HUES48 (cell line): ENCODE measurements at regions not wholly inside any gene's neighbourhood (a gene's known extent, or its start where the extent isn't known, plus 50 kb on each side); places are given as distances from the start of the nearest gene placed in this dataset.

ENCODE experiments used
- H3K27ac ChIP-seq: one replicate; pipeline ENCODE4 v1.7.0; 2013; ENCODE audit warnings: low read depth, low read length, inconsistent platforms
- H3K27me3 ChIP-seq: 2 replicates; pipeline ENCODE4 v1.6.1; 2013; ENCODE audit warnings: mild to moderate bottlenecking, low read length; ENCODE audit not compliant: control insufficient read depth, insufficient read depth
- H3K36me3 ChIP-seq: 2 replicates; pipeline ENCODE4 v1.6.1; 2013; ENCODE audit warnings: low read length; ENCODE audit not compliant: control insufficient read depth, insufficient read depth
- H3K4me1 ChIP-seq: 2 replicates; pipeline ENCODE4 v1.6.1; 2013; ENCODE audit warnings: mild to moderate bottlenecking, low read length; ENCODE audit not compliant: control insufficient read depth, insufficient read depth
- H3K4me3 ChIP-seq: 2 replicates; pipeline ENCODE4 v1.5.1; 2013; ENCODE audit warnings: mild to moderate bottlenecking, low read depth, low read length
- H3K9ac ChIP-seq: 2 replicates; pipeline ENCODE4 v1.6.1; 2013; ENCODE audit warnings: mild to moderate bottlenecking, low read depth, low read length, moderate library complexity
- H3K9me3 ChIP-seq: 2 replicates; pipeline ENCODE4 v1.6.1; 2013; ENCODE audit warnings: low read length; ENCODE audit not compliant: control insufficient read depth, insufficient read depth

- Histone ChIP-seq H3K4me3 (no peak overlapping the region), H3K27ac (no peak overlapping the region), H3K36me3 (no peaks in the 10 kb centered on the region), H3K9me3 (no peaks in the 10 kb centered on the region), H3K27me3 (peaks cover 10% of the 10 kb centered on the region), H3K9ac (no peak overlapping the region), H3K4me1 (no peaks in the 10 kb centered on the region)
Observed at GRCh38 chr1:175881246-175881976, 138.0 kb upstream of the TNR start.

- no peaks in the 10 kb centered on the region for H3K9me3 ChIP-seq
- H3K4me3 ChIP-seq = no peak overlapping the region
- H3K27me3 ChIP-seq = peaks cover 4% of the 10 kb centered on the region
- no peaks in the 10 kb centered on the region for H3K36me3 ChIP-seq
- H3K9ac ChIP-seq = no peak overlapping the region
- H3K27ac ChIP-seq = no peak overlapping the region
- H3K4me1 ChIP-seq = no peaks in the 10 kb centered on the region
Observed at GRCh38 chr1:175878775-175879174, 135.4 kb upstream of the TNR start.

GRCh38 chr1:175877939-175878737 is 134.7 kb upstream of the TNR start:
- H3K27ac ChIP-seq = no peak overlapping the region
- no peak overlapping the region for H3K4me3 ChIP-seq

GRCh38 chr1:175875556-175875955 is 132.2 kb upstream of the TNR start:
- no peaks in the 10 kb centered on the region for H3K36me3 ChIP-seq
- H3K4me3 ChIP-seq = no peak overlapping the region
- H3K9ac ChIP-seq = no peak overlapping the region
- no peaks in the 10 kb centered on the region; the same call in 1 of the 2 replicates for H3K27me3 ChIP-seq
- no peaks in the 10 kb centered on the region for H3K9me3 ChIP-seq
- H3K27ac ChIP-seq = no peak overlapping the region
- no peaks in the 10 kb centered on the region for H3K4me1 ChIP-seq

More at GRCh38 chr1:175877939-175878737, 134.7 kb upstream of the TNR start:
- H3K27me3 ChIP-seq = peaks cover 4% of the 10 kb centered on the region
- H3K36me3 ChIP-seq = no peaks in the 10 kb centered on the region
- no peaks in the 10 kb centered on the region for H3K9me3 ChIP-seq
- no peaks in the 10 kb centered on the region for H3K4me1 ChIP-seq
- no peak overlapping the region for H3K9ac ChIP-seq

- H3K36me3 ChIP-seq = no peaks in the 10 kb centered on the region
- H3K27me3 ChIP-seq = no peaks in the 10 kb centered on the region; the same call in 1 of the 2 replicates
- H3K27ac ChIP-seq = no peak overlapping the region
- no peaks in the 10 kb centered on the region for H3K4me1 ChIP-seq
- H3K4me3 ChIP-seq = no peak overlapping the region
- no peak overlapping the region for H3K9ac ChIP-seq
- H3K9me3 ChIP-seq = no peaks in the 10 kb centered on the region
Observed at GRCh38 chr1:175874081-175874480, 130.7 kb upstream of the TNR start.

GRCh38 chr1:175873290-175873935 is 130.0 kb upstream of the TNR start:
- Histone ChIP-seq H3K36me3 (no peaks in the 10 kb centered on the region), H3K27ac (no peak overlapping the region), H3K27me3 (no peaks in the 10 kb centered on the region; the same call in 1 of the 2 replicates), H3K4me1 (no peaks in the 10 kb centered on the region), H3K9me3 (no peaks in the 10 kb centered on the region), H3K4me3 (no peak overlapping the region), H3K9ac (no peak overlapping the region)

GRCh38 chr1:175872588-175872987 is 129.2 kb upstream of the TNR start:
- no peak overlapping the region for H3K27ac ChIP-seq
- no peaks in the 10 kb centered on the region for H3K4me1 ChIP-seq
- no peaks in the 10 kb centered on the region; the same call in 1 of the 2 replicates for H3K27me3 ChIP-seq
- no peaks in the 10 kb centered on the region for H3K9me3 ChIP-seq
- no peak overlapping the region for H3K9ac ChIP-seq
- no peaks in the 10 kb centered on the region for H3K36me3 ChIP-seq
- H3K4me3 ChIP-seq = no peak overlapping the region

GRCh38 chr1:175871647-175872046 is 128.3 kb upstream of the TNR start:
- H3K9me3 ChIP-seq = no peaks in the 10 kb centered on the region
- H3K4me3 ChIP-seq = no peak overlapping the region
- H3K9ac ChIP-seq = no peak overlapping the region
- H3K27me3 ChIP-seq = no peaks in the 10 kb centered on the region; the same call in 1 of the 2 replicates
- H3K27ac ChIP-seq = no peak overlapping the region
- H3K4me1 ChIP-seq = peaks cover 4% of the 10 kb centered on the region; the same call in 1 of the 2 replicates
- H3K36me3 ChIP-seq = no peaks in the 10 kb centered on the region

DNA sequence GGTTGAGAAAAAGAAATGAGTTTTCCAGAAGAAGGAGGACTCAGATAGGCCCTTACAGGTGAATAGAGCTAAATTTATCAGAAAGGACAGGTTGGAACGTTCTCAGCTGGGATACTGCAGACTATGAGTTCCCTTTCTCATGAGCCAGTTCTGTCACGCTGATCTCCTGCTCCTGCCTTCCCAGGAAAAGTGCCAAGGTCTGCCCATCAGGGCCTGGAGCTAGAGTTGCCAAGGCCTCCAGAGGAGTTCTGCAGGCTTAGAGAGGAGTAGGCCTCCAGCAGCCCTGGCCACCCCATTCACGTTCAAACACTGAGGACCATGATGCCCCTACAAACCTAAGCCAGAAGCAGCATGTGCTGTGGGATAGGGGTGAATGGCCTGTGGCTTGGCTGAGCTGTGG is 126.8 kb upstream of the TNR start:
- Histone ChIP-seq H3K9ac (no peak overlapping the region), H3K36me3 (no peaks in the 10 kb centered on the region), H3K27me3 (no peaks in the 10 kb centered on the region; the same call in 1 of the 2 replicates), H3K9me3 (no peaks in the 10 kb centered on the region), H3K4me1 (peaks cover 18% of the 10 kb centered on the region), H3K4me3 (no peak overlapping the region), H3K27ac (no peak overlapping the region)

GRCh38 chr1:175866776-175867175 is 123.4 kb upstream of the TNR start:
- no peaks in the 10 kb centered on the region for H3K9me3 ChIP-seq

More at GRCh38 chr1:175866776-175867175, 123.4 kb upstream of the TNR start:
- peaks cover 45% of the 10 kb centered on the region for H3K4me1 ChIP-seq
- H3K36me3 ChIP-seq = no peaks in the 10 kb centered on the region
- H3K9ac ChIP-seq = no peak overlapping the region
- H3K4me3 ChIP-seq = no peak overlapping the region
- no peak overlapping the region for H3K27ac ChIP-seq
- H3K27me3 ChIP-seq = peaks cover 10% of the 10 kb centered on the region
